NAMALWA (cell line): ENCODE measurements at regions not wholly inside any gene's neighbourhood (a gene's known extent, or its start where the extent isn't known, plus 50 kb on each side); places are given as distances from the start of the nearest gene placed in this dataset.
A peak's percentile ranks its signal among the peaks of the same experiment; 100 is the strongest.
"Not testable (repeated sequence)": the region's sequence is repeated elsewhere in the genome, so short reads cannot be mapped to it uniquely, and the experiment has no call there.

Experiments used
- DNase-seq: peaks from one replicate; pipeline ENCODE4 v3.0.0-alpha.2; 2015; ENCODE audit warnings: low spot score

- no peak for DNase-seq
These were observed 122.8 kb downstream of the ATPSCKMT start for GRCh38 chr5:10126900-10127299.

DNA sequence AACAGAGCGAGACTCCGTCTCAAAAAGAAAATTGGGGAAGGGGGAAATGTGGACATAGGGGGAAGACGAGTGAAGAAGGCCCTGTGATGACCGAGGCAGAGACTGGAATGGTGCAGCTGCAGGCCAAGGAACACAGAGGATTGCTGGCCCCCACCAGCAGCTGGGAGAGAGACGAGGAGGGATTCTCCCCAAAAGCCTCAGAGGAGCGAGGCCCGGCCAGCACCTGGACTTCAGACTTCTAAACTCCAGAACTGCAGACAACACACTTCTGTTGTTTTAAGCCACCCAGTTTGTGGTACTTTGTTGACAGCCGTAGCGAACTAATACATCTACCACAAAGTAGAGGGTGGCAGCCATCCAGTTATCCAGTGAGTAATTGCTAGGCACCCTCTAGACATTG lies 124.6 kb downstream of the ATPSCKMT start:
- no peak for DNase-seq

DNA sequence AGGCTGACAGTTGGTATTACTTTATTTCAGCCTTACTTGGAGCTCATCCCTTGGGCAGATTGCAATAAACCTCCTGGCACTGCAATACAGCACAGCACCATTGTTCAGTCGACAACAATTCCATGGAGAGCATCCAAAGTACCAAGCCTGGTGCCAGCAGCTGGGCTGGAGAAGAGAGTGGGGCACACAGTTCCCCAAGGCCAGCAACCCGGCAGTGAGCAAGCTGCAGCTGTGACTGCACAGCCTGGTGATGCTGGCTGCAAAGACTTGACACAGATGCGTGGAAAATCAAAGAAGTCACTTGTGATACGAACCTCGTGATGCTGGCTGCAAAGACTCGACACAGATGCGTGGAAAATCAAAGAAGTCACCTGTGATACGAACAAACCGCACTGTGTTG lies 125.4 kb downstream of the ATPSCKMT start:
- no peak for DNase-seq

DNA sequence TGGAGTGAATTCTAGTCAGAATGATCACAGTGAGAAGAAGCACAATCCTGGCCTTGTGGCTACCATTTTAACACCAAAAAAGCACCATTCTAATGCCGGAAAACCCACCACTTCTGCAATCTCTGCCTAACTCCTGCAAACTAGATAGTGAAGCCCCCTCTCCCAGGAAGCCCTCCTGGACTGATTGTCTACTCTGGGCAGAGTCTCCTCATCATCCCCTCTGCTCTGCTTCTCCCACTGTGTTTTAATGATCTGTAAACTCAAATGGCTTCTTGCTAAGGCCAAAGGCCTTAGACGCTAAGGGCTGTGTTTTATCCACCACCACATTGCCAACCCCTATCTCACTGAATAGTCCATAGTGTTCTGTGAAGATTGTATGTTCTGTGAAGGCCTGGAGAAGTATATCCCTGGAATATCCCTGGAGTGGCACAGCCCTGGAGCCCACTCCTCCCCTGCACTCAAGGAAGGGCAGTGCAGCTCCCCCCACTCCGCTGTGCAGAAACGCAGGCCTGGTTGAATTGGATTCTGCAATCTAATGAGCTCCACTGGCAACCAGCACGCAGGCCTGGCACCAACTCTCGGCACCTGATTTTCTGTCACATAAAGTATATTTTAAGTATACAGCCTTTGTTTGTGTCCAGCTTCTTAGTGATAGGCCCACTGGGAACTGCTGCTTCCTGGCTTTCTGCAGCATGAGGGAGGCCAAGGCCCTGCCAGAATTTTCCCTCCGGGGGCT lies 126.3 kb downstream of the ATPSCKMT start:
- DNase-seq, result no peak

DNA sequence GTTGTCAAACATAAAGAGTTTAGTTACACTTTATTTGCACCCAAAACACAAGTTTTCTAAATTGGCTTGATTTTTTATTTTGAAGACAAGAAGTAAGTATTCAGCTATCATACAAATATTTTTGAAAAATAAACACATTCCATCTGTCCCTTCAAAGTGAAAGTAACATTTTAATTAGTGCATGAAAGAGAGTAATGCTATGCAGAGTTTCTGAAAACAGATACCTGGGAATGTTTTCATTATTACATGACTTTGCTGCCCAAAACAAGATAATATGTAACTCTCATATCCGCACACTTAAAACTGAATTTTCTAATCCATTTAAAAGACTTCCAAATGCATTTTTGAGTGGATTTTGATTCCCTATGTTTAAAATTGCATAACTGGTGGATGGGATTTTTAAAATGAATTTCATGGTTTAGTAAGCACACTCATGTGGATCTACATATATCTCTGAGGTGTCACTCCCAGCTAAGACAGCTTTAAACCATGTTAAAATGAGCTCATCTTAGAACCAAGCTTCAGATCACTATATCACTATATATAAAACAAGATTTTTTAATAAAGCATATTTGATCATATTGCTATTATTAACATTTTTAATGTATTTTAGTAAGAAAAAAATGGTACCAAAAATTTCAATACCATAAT lies 127.5 kb downstream of the ATPSCKMT start:
- DNase-seq, result no peak

GRCh38 chr5:10120934-10121333 lies 128.8 kb downstream of the ATPSCKMT start:
- DNase-seq, result no peak

DNA sequence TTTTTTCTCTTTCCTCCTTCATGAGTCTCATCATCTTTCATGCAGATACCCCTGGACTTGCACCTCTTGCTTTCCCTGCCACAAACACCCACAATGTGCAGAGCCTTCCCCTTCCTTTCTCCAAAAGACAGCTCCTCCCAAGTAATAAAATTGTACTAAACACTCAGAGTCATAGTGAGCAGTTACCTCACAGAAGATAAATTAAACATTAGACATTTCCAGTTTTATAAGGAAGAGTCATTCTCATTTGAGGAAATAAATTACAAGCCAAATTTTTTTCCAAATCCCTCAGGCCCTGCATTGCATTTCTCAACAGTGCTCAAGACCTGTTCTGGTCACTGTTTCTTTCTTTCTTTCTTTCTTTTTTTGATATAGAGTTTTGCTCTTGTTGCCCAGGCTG lies 131.5 kb downstream of the ATPSCKMT start:
- DNase-seq, result no peak

GRCh38 chr5:10116594-10116993 lies 133.1 kb downstream of the ATPSCKMT start:
- no peak for DNase-seq

DNA sequence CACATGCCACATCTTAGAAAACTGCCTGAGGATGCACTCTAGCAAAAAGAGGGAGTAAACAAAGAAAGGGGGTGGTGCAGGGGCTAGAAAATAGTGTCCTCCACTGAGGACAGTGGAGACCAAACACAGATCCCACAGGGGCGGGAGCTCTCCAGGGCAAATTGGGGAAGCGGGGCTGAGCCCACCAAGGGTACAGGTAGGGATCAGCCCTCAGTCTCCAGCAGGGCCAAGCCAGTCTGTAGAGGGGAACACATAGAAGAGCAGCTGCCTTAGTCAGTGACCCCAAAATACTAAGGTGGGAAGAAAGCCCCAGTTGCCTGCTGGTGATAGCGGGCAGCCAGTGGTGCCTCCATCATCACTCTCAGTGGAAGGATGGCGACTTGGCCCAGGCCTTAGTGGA lies 134.0 kb downstream of the ATPSCKMT start:
- no peak for DNase-seq

DNA sequence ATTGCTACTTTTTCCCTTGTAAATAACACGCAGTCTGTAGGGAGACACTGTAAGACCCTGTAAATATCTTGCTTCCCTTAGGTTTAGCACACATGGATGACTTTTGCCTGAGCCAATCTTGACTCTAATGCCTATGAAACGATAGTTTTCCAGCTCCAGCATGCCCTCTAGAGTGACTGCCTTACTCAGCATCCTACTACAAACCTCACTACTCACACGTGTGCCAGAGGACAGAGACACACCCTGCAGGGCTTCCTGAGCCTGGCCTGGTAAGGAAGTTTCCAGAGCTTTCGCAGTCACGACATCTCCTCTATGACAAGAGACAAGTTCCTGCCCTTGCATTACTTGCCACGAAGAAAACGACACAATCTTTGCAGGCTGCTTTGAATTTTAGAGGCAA lies 138.1 kb downstream of the ATPSCKMT start:
- DNase-seq, result peak; percentile 23

- no peak for DNase-seq
These were observed 139.5 kb downstream of the ATPSCKMT start for GRCh38 chr5:10110228-10110627.

DNA sequence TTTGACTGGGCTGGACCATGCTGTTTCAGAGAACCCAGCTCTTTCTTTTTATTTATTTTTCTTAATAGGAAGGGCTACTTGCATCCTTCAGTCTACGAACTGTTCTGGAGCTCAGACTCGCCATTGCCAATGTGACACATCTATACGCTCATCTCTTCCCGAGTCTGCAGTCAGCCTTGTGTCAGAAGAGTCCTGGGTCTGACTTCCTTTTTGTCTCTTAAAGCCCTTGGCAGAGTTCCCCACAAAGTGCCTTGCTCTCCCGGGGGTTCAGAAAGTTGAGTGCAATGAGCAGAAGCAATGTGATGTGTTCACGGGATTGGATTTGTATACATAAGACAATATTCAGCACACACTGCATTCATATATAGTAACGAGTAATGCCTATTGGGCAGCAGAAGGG lies 140.4 kb downstream of the ATPSCKMT start:
- no peak for DNase-seq

DNA sequence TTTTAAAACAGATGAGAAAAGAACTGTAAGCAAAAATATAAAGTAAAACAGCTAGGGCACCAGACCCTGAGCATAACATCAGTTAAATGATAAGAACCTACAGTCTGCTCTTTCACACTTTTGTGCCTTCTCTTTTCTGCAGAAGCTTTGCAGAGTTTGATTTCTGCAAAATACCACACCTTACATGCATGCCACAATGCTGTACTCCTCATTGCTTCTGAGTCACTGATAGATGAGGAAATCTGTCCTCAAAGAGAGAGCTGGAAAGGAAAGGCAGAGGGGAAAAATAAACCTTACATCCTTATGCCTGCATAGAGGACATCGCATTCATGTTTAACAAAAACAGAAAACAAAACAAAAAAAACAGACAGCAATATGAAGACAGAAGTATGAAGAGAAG lies 142.9 kb downstream of the ATPSCKMT start:
- DNase-seq, result no peak

- no peak for DNase-seq
These were observed 143.4 kb downstream of the ATPSCKMT start for GRCh38 chr5:10106285-10106684.

- DNase-seq, result no peak
These were observed 146.8 kb downstream of the ATPSCKMT start for GRCh38 chr5:10102706-10103497.

GRCh38 chr5:10102235-10102634 lies 147.5 kb downstream of the ATPSCKMT start:
- not testable (repeated sequence) for DNase-seq

GRCh38 chr5:10099548-10099947 lies 150.1 kb downstream of the ATPSCKMT start:
- DNase-seq, result no peak

GRCh38 chr5:10091701-10092100 lies 158.0 kb downstream of the ATPSCKMT start:
- DNase-seq, result no peak

- DNase-seq, result no peak
These were observed 159.6 kb downstream of the ATPSCKMT start for GRCh38 chr5:10090074-10090473.

DNA sequence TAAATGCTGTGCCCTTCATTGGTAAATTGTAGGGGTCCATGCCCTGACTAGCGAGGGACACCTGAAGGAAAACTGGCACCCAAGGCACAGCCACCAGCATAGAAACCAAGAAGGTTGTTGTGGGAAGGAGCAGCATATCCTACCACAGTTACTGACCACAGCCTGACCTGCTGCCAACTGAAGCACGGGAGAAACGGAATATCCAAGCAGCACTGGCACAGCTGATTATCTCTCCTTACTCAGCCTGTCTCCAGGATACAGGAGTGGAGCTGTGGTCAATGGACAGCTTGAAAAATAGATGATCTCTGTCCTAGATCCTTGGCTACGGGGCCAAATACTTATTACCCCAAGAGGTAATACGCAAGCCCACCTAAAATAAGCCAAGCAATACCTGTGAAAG lies 164.5 kb downstream of the ATPSCKMT start:
- no peak for DNase-seq

- DNase-seq, result no peak
These were observed 168.1 kb downstream of the ATPSCKMT start for GRCh38 chr5:10081584-10081983.

DNA sequence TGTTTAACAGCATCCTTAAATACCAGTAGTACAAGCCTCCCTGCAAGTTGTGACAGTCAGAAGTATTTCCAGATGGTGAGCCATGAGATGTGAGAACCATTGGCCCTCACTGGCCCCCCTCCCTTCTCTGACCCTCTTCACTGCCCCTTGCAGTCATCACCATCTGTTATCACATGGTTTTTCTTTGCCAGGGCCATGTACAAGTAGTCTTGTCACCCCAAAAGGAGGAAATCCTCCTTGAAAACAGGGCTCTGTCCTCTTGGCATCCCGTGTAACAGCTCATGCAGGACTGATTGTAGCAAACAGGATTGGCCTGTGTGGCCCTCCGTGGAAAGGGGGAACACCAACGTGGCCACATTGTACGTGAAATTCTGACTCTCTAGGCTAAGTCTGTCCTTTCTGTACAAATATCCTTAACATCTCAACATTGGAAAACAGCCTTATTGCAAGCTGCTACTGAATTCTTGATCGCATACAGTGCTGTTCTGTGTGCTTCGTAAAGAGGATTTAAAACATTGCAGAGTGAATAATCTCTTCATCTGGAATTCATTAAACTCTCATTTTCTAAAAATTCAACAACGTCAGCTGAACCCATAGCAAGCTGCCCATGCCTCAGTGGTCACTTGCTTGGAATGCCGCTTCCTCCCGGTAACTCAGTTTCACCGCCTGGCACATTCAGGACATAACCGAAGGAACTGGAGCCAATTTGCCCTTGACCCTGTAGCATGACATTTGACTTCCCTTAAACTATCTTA lies 171.7 kb downstream of the ATPSCKMT start:
- DNase-seq, result no peak
